ENCODE measurements at regions not wholly inside any gene's neighbourhood (a gene's known extent, or its start where the extent isn't known, plus 50 kb on each side); places are given as distances from the start of the nearest gene placed in this dataset.
"Not testable (repeated sequence)": the region's sequence is repeated elsewhere in the genome, so short reads cannot be mapped to it uniquely, and the experiment has no call there.

- Histone ChIP-seq H3K4me1 (ENCODE audit: control insufficient read depth, insufficient read depth, low read length) (no peaks in the 10 kb centered on the region), H3K4me3 (ENCODE audit: low read depth, low read length) (no peak overlapping the region), H3K36me3 (ENCODE audit: control insufficient read depth, insufficient read depth, low read length) (no peaks in the 10 kb centered on the region), H3K9me3 (ENCODE audit: control insufficient read depth, insufficient read depth, low read length) (no peaks in the 10 kb centered on the region), H3K27me3 (ENCODE audit: control insufficient read depth, insufficient read depth, low read length) (no peaks in the 10 kb centered on the region), H3K27ac (ENCODE audit: low read depth, low read length) (no peak overlapping the region), H3K9ac (ENCODE audit: low read depth, low read length) (no peak overlapping the region)
Measured at GRCh38 chr22:27251563-27251962, 550.0 kb downstream of the MN1 start.

- no peak overlapping the region for H3K9ac ChIP-seq (ENCODE audit: low read depth, low read length)
- no peaks in the 10 kb centered on the region for H3K4me1 ChIP-seq (ENCODE audit: control insufficient read depth, insufficient read depth, low read length)
- H3K9me3 ChIP-seq (ENCODE audit: control insufficient read depth, insufficient read depth, low read length) = no peaks in the 10 kb centered on the region
- H3K36me3 ChIP-seq (ENCODE audit: control insufficient read depth, insufficient read depth, low read length) = no peaks in the 10 kb centered on the region
- H3K27me3 ChIP-seq (ENCODE audit: control insufficient read depth, insufficient read depth, low read length) = no peaks in the 10 kb centered on the region
- no peak overlapping the region for H3K27ac ChIP-seq (ENCODE audit: low read depth, low read length)
- H3K4me3 ChIP-seq (ENCODE audit: low read depth, low read length) = no peak overlapping the region
Measured at GRCh38 chr22:27252282-27253049, 549.1 kb downstream of the MN1 start.

GRCh38 chr22:27253108-27253902 is 548.3 kb downstream of the MN1 start:
- no peaks in the 10 kb centered on the region for H3K27me3 ChIP-seq (ENCODE audit: control insufficient read depth, insufficient read depth, low read length)

GRCh38 chr22:27254063-27254462 is 547.5 kb downstream of the MN1 start:
- H3K9ac ChIP-seq (ENCODE audit: low read depth, low read length); H3K4me3 ChIP-seq (ENCODE audit: low read depth, low read length); H3K27ac ChIP-seq (ENCODE audit: low read depth, low read length); H3K27me3 ChIP-seq (ENCODE audit: control insufficient read depth, insufficient read depth, low read length); H3K36me3 ChIP-seq (ENCODE audit: control insufficient read depth, insufficient read depth, low read length); H3K9me3 ChIP-seq (ENCODE audit: control insufficient read depth, insufficient read depth, low read length); H3K4me1 ChIP-seq (ENCODE audit: control insufficient read depth, insufficient read depth, low read length): not testable (repeated sequence)

More at GRCh38 chr22:27253108-27253902, 548.3 kb downstream of the MN1 start:
- Histone ChIP-seq H3K36me3 (ENCODE audit: control insufficient read depth, insufficient read depth, low read length) (no peaks in the 10 kb centered on the region), H3K4me3 (ENCODE audit: low read depth, low read length) (no peak overlapping the region), H3K27ac (ENCODE audit: low read depth, low read length) (no peak overlapping the region), H3K9me3 (ENCODE audit: control insufficient read depth, insufficient read depth, low read length) (no peaks in the 10 kb centered on the region), H3K4me1 (ENCODE audit: control insufficient read depth, insufficient read depth, low read length) (no peaks in the 10 kb centered on the region), H3K9ac (ENCODE audit: low read depth, low read length) (no peak overlapping the region)

GRCh38 chr22:27255580-27255979 is 546.0 kb downstream of the MN1 start:
- peaks cover 4% of the 10 kb centered on the region; the same call in 1 of the 2 replicates for H3K4me1 ChIP-seq (ENCODE audit: control insufficient read depth, insufficient read depth, low read length)
- H3K27me3 ChIP-seq (ENCODE audit: control insufficient read depth, insufficient read depth, low read length) = no peaks in the 10 kb centered on the region
- no peak overlapping the region for H3K9ac ChIP-seq (ENCODE audit: low read depth, low read length)
- H3K36me3 ChIP-seq (ENCODE audit: control insufficient read depth, insufficient read depth, low read length) = no peaks in the 10 kb centered on the region
- no peak overlapping the region for H3K4me3 ChIP-seq (ENCODE audit: low read depth, low read length)
- no peaks in the 10 kb centered on the region for H3K9me3 ChIP-seq (ENCODE audit: control insufficient read depth, insufficient read depth, low read length)
- no peak overlapping the region for H3K27ac ChIP-seq (ENCODE audit: low read depth, low read length)

GRCh38 chr22:27257987-27258386 is 543.6 kb downstream of the MN1 start:
- H3K27me3 ChIP-seq (ENCODE audit: control insufficient read depth, insufficient read depth, low read length) = no peaks in the 10 kb centered on the region
- H3K4me1 ChIP-seq (ENCODE audit: control insufficient read depth, insufficient read depth, low read length) = peaks cover 4% of the 10 kb centered on the region; the same call in 1 of the 2 replicates
- no peak overlapping the region for H3K4me3 ChIP-seq (ENCODE audit: low read depth, low read length)
- H3K36me3 ChIP-seq (ENCODE audit: control insufficient read depth, insufficient read depth, low read length) = no peaks in the 10 kb centered on the region
- H3K9me3 ChIP-seq (ENCODE audit: control insufficient read depth, insufficient read depth, low read length) = no peaks in the 10 kb centered on the region
- no peak overlapping the region for H3K9ac ChIP-seq (ENCODE audit: low read depth, low read length)
- no peak overlapping the region for H3K27ac ChIP-seq (ENCODE audit: low read depth, low read length)

- H3K9me3 ChIP-seq (ENCODE audit: control insufficient read depth, insufficient read depth, low read length) = no peaks in the 10 kb centered on the region
- H3K4me3 ChIP-seq (ENCODE audit: low read depth, low read length) = no peak overlapping the region
- H3K4me1 ChIP-seq (ENCODE audit: control insufficient read depth, insufficient read depth, low read length) = peaks cover 4% of the 10 kb centered on the region; the same call in 1 of the 2 replicates
- H3K27me3 ChIP-seq (ENCODE audit: control insufficient read depth, insufficient read depth, low read length) = no peaks in the 10 kb centered on the region
- no peak overlapping the region for H3K27ac ChIP-seq (ENCODE audit: low read depth, low read length)
- H3K36me3 ChIP-seq (ENCODE audit: control insufficient read depth, insufficient read depth, low read length) = no peaks in the 10 kb centered on the region
- H3K9ac ChIP-seq (ENCODE audit: low read depth, low read length) = no peak overlapping the region
Measured at GRCh38 chr22:27258616-27259172, 542.9 kb downstream of the MN1 start.

GRCh38 chr22:27259433-27259832 is 542.1 kb downstream of the MN1 start:
- Histone ChIP-seq H3K27ac (ENCODE audit: low read depth, low read length) (peak overlapping the region; percentile 1), H3K4me3 (ENCODE audit: low read depth, low read length) (no peak overlapping the region), H3K27me3 (ENCODE audit: control insufficient read depth, insufficient read depth, low read length) (no peaks in the 10 kb centered on the region), H3K9ac (ENCODE audit: low read depth, low read length) (no peak overlapping the region), H3K36me3 (ENCODE audit: control insufficient read depth, insufficient read depth, low read length) (no peaks in the 10 kb centered on the region), H3K9me3 (ENCODE audit: control insufficient read depth, insufficient read depth, low read length) (no peaks in the 10 kb centered on the region), H3K4me1 (ENCODE audit: control insufficient read depth, insufficient read depth, low read length) (peaks cover 4% of the 10 kb centered on the region; the same call in 1 of the 2 replicates)

- peaks cover 4% of the 10 kb centered on the region; the same call in 1 of the 2 replicates for H3K4me1 ChIP-seq (ENCODE audit: control insufficient read depth, insufficient read depth, low read length)
- H3K27me3 ChIP-seq (ENCODE audit: control insufficient read depth, insufficient read depth, low read length) = no peaks in the 10 kb centered on the region
- no peaks in the 10 kb centered on the region for H3K36me3 ChIP-seq (ENCODE audit: control insufficient read depth, insufficient read depth, low read length)
Measured at GRCh38 chr22:27260087-27260698, 541.4 kb downstream of the MN1 start.

GRCh38 chr22:27262361-27262760 is 539.2 kb downstream of the MN1 start:
- Histone ChIP-seq H3K9me3 (ENCODE audit: control insufficient read depth, insufficient read depth, low read length) (no peaks in the 10 kb centered on the region), H3K4me1 (ENCODE audit: control insufficient read depth, insufficient read depth, low read length) (peaks cover 4% of the 10 kb centered on the region; the same call in 1 of the 2 replicates), H3K27me3 (ENCODE audit: control insufficient read depth, insufficient read depth, low read length) (no peaks in the 10 kb centered on the region), H3K27ac (ENCODE audit: low read depth, low read length) (no peak overlapping the region), H3K4me3 (ENCODE audit: low read depth, low read length) (no peak overlapping the region), H3K36me3 (ENCODE audit: control insufficient read depth, insufficient read depth, low read length) (no peaks in the 10 kb centered on the region), H3K9ac (ENCODE audit: low read depth, low read length) (no peak overlapping the region)

More at GRCh38 chr22:27260087-27260698, 541.4 kb downstream of the MN1 start:
- H3K4me3 ChIP-seq (ENCODE audit: low read depth, low read length) = no peak overlapping the region
- no peak overlapping the region for H3K9ac ChIP-seq (ENCODE audit: low read depth, low read length)
- H3K27ac ChIP-seq (ENCODE audit: low read depth, low read length) = no peak overlapping the region
- H3K9me3 ChIP-seq (ENCODE audit: control insufficient read depth, insufficient read depth, low read length) = no peaks in the 10 kb centered on the region

All from HUES48 (cell line).